GM23338 (cell line): ENCODE measurements at regions not wholly inside any gene's neighbourhood (a gene's known extent, or its start where the extent isn't known, plus 50 kb on each side); places are given as distances from the start of the nearest gene placed in this dataset.

Experiments used
- ATAC-seq: fragments of 200-7000 bp; cut with Tn5 transposase; 3 replicates; pipeline ENCODE4 v1.9.1; 2020
- DNase-seq: peaks from one replicate; pipeline ENCODE4 v3.0.0-alpha.2; 2015; ENCODE audit warnings: low spot score
- H2AFZ ChIP-seq: fragments of 200-600 bp; sonication (generic); 2 replicates; pipeline ENCODE4 v1.8.0; 2016; ENCODE audit warnings: antibody characterized with exemption, mild to moderate bottlenecking, moderate library complexity
- H3F3A ChIP-seq: fragments of 200-600 bp; sonication (generic); replicated peaks from 2 replicates; pipeline ENCODE4 v1.8.0; 2017; ENCODE audit warnings: antibody characterized with exemption, mixed run types, low read depth
- H3K27ac ChIP-seq: fragments of 200-600 bp; sonication (generic); 2 replicates; pipeline ENCODE4 v1.6.1; 2016; ENCODE audit warnings: low read depth
- H3K27me3 ChIP-seq: fragments of 200-600 bp; sonication (generic); 2 replicates; pipeline ENCODE4 v1.8.0; 2016; ENCODE audit warnings: mild to moderate bottlenecking, mixed run types, moderate library complexity; ENCODE audit not compliant: insufficient read depth
- H3K36me3 ChIP-seq: fragments of 200-600 bp; sonication (generic); 2 replicates; pipeline ENCODE4 v1.8.0; 2016; ENCODE audit warnings: mild to moderate bottlenecking; ENCODE audit not compliant: insufficient read depth
- H3K4me1 ChIP-seq: fragments of 200-600 bp; sonication (generic); 2 replicates; pipeline ENCODE4 v1.8.0; 2016; ENCODE audit warnings: mild to moderate bottlenecking, moderate library complexity; ENCODE audit not compliant: insufficient read depth
- H3K4me2 ChIP-seq: fragments of 200-600 bp; sonication (generic); 2 replicates; pipeline ENCODE4 v1.7.1; 2017; ENCODE audit warnings: mixed run types
- H3K4me3 ChIP-seq: fragments of 200-600 bp; sonication (generic); 2 replicates; pipeline ENCODE4 v1.6.1; 2016; ENCODE audit warnings: mixed run types
- H3K79me2 ChIP-seq: fragments of 200-600 bp; sonication (generic); replicated peaks from 2 replicates; pipeline ENCODE4 v1.8.0; 2017; ENCODE audit warnings: mild to moderate bottlenecking; ENCODE audit not compliant: insufficient read depth
- H3K9me2 ChIP-seq: fragments of 200-600 bp; sonication (generic); 2 replicates; pipeline ENCODE4 v1.8.0; 2017; ENCODE audit not compliant: insufficient read depth
- H4K20me1 ChIP-seq: fragments of 200-600 bp; sonication (generic); replicated peaks from 2 replicates; pipeline ENCODE4 v1.8.0; 2017; ENCODE audit warnings: mild to moderate bottlenecking; ENCODE audit not compliant: insufficient read depth
- H3K27ac Mint-ChIP-seq: 2 replicates; pipeline ENCODE4 v1.8.0; 2020; ENCODE audit warnings: inconsistent platforms, mild to moderate bottlenecking, moderate library complexity, mixed read lengths
- H3K27me3 Mint-ChIP-seq: 3 replicates; pipeline ENCODE4 v1.8.0; 2022; ENCODE audit warnings: low read depth, mild to moderate bottlenecking, moderate library complexity, mixed read lengths, inconsistent platforms; ENCODE audit not compliant: insufficient read depth, poor library complexity
- H3K36me3 Mint-ChIP-seq: 3 replicates; pipeline ENCODE4 v1.8.0; 2021; ENCODE audit warnings: low read depth, mild to moderate bottlenecking, inconsistent platforms, moderate library complexity, mixed read lengths
- H3K4me1 Mint-ChIP-seq: 3 replicates; pipeline ENCODE4 v1.8.0; 2020; ENCODE audit warnings: mild to moderate bottlenecking, inconsistent platforms, mixed read lengths
- H3K4me3 Mint-ChIP-seq: 3 replicates; pipeline ENCODE4 v1.8.0; 2021; ENCODE audit warnings: moderate library complexity, mild to moderate bottlenecking, inconsistent platforms, mixed read lengths
- H3K9me3 Mint-ChIP-seq: 3 replicates; pipeline ENCODE4 v1.8.0; 2020; ENCODE audit warnings: moderate library complexity, mild to moderate bottlenecking, inconsistent platforms, mixed read lengths
- CREB1 ChIP-seq: fragments of 250-450 bp; sonication (Bioruptor Pico); IDR thresholded peaks from 2 replicates; pipeline ENCODE4 v1.5.0; 2020; ENCODE audit warnings: low read depth, mild to moderate bottlenecking, moderate library complexity
- EZH2 ChIP-seq: fragments of 200-600 bp; sonication (generic); IDR thresholded peaks from one replicate; pipeline ENCODE4 v1.8.0; 2017; ENCODE audit warnings: antibody characterized with exemption, mild to moderate bottlenecking, low read depth; ENCODE audit not compliant: unreplicated experiment
- EZH2phosphoT487 ChIP-seq: fragments of 200-600 bp; sonication (generic); IDR thresholded peaks from one replicate; pipeline ENCODE4 v1.8.1; 2018; ENCODE audit warnings: antibody characterized with exemption; ENCODE audit not compliant: unreplicated experiment
- JUNB ChIP-seq: IDR thresholded peaks from one replicate; pipeline ENCODE4 v1.6.1; 2016; ENCODE audit warnings: antibody characterized with exemption; ENCODE audit not compliant: unreplicated experiment
- NANOG ChIP-seq: IDR thresholded peaks from 2 replicates; pipeline ENCODE4 v1.6.1; 2016; ENCODE audit warnings: antibody characterized with exemption, borderline replicate concordance
- POLR2AphosphoS5 ChIP-seq: IDR thresholded peaks from 2 replicates; pipeline ENCODE4 v1.6.1; 2016; ENCODE audit warnings: antibody characterized with exemption, low read depth
- STAT1 ChIP-seq: IDR thresholded peaks from one replicate; pipeline ENCODE4 v1.6.1; 2016; ENCODE audit warnings: antibody characterized with exemption; ENCODE audit not compliant: unreplicated experiment
- ZNF114 ChIP-seq: fragments of 250-450 bp; sonication (Bioruptor Pico); IDR thresholded peaks from 2 replicates; pipeline ENCODE4 v1.5.0; 2020; ENCODE audit warnings: mild to moderate bottlenecking, moderate library complexity
- ZNF331 ChIP-seq: fragments of 250-450 bp; sonication (Bioruptor Pico); IDR thresholded peaks from 2 replicates; pipeline ENCODE4 v1.5.0; 2020; ENCODE audit warnings: low read depth, mild to moderate bottlenecking, moderate library complexity
- TF ChIP-seq, protein P1 (sequence below): fragments of 250-450 bp; sonication (Bioruptor Pico); IDR thresholded peaks from 2 replicates; pipeline ENCODE4 v1.5.0; 2020; ENCODE audit warnings: mild to moderate bottlenecking, moderate library complexity
- TF ChIP-seq, protein P2 (sequence below), 2 experiments: fragments of 200-600 bp in 1 of 2; sonication (generic) in 1 of 2; conservative IDR thresholded peaks; 2 replicates each; pipeline versions ENCODE4 v1.5.1 to v1.6.1; 2016 to 2017; ENCODE audit warnings: antibody characterized with exemption in 2 of 2, low read depth in 2 of 2, mild to moderate bottlenecking in 2 of 2, moderate library complexity in 1 of 2
- TF ChIP-seq, protein P3 (sequence below): IDR thresholded peaks from one replicate; pipeline ENCODE4 v1.6.1; 2018; ENCODE audit warnings: antibody characterized with exemption; ENCODE audit not compliant: unreplicated experiment
- TF ChIP-seq, protein P4 (sequence below): IDR thresholded peaks from 2 replicates; pipeline ENCODE4 v1.6.1; 2016; ENCODE audit warnings: antibody characterized with exemption

DNA sequence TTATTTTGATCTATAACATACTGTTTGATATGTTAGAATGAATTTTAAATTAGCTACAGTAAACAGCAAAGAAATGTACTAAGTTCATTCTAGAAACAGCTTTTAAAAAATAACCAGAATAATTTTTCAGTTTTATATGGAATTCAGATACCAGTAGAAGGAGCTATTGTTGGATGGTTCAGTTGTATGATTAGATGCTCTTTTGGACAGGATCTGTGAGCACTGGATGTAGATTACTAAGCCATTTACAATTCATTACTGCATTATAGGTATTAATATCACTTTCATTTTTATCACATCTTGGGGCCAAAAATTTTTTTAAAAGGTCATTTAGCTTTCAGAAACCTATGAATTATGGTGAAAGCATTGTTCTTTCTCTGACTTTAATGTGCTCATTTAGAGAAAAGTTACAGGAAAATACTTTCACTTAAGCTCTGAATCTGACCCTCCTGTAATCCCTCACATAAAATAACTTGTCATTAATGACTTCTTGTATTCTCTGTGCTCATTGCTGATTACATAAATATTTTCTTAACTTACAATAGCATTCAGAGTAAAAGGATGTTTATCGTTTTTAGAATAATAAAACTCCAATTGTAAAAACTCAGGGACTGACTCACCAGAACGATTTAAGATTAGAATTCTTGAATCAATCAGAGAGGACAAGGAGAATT lies 750.2 kb downstream of the SLC4A3 start:
- H2AFZ ChIP-seq, result no peak overlapping the region
- no peaks in the 10 kb centered on the region for H3K27me3 ChIP-seq
- no peaks in the 10 kb centered on the region for H3K27me3 Mint-ChIP-seq
- H3K4me1 Mint-ChIP-seq, result peaks cover 28% of the 10 kb centered on the region; the same call in 2 of the 3 replicates
- H3K27ac Mint-ChIP-seq, result no peak overlapping the region
- H3K4me3 ChIP-seq, result no peak overlapping the region
- H3K27ac ChIP-seq, result no peak overlapping the region
- ATAC-seq, result no peak
- H3K4me2 ChIP-seq, result no peak overlapping the region
- H3K9me2 ChIP-seq, result 0 out of 2 replicates have a peak, but pooled peaks cover 2% of the 10 kb centered on the region
- peaks cover 35% of the 10 kb centered on the region for H3K9me3 Mint-ChIP-seq
- no peaks in the 10 kb centered on the region for H3K79me2 ChIP-seq
- no peak for DNase-seq
- H3F3A ChIP-seq, result no peaks in the 10 kb centered on the region
- no peak for TF ChIP-seq JUNB
- TF ChIP-seq EZH2, result no peak
- TF ChIP-seq NANOG, result no peak
- no peak for TF ChIP-seq ZNF331 (CRISPR knock-in tag)
- TF ChIP-seq STAT1, result no peak
- TF ChIP-seq, protein P1, sequence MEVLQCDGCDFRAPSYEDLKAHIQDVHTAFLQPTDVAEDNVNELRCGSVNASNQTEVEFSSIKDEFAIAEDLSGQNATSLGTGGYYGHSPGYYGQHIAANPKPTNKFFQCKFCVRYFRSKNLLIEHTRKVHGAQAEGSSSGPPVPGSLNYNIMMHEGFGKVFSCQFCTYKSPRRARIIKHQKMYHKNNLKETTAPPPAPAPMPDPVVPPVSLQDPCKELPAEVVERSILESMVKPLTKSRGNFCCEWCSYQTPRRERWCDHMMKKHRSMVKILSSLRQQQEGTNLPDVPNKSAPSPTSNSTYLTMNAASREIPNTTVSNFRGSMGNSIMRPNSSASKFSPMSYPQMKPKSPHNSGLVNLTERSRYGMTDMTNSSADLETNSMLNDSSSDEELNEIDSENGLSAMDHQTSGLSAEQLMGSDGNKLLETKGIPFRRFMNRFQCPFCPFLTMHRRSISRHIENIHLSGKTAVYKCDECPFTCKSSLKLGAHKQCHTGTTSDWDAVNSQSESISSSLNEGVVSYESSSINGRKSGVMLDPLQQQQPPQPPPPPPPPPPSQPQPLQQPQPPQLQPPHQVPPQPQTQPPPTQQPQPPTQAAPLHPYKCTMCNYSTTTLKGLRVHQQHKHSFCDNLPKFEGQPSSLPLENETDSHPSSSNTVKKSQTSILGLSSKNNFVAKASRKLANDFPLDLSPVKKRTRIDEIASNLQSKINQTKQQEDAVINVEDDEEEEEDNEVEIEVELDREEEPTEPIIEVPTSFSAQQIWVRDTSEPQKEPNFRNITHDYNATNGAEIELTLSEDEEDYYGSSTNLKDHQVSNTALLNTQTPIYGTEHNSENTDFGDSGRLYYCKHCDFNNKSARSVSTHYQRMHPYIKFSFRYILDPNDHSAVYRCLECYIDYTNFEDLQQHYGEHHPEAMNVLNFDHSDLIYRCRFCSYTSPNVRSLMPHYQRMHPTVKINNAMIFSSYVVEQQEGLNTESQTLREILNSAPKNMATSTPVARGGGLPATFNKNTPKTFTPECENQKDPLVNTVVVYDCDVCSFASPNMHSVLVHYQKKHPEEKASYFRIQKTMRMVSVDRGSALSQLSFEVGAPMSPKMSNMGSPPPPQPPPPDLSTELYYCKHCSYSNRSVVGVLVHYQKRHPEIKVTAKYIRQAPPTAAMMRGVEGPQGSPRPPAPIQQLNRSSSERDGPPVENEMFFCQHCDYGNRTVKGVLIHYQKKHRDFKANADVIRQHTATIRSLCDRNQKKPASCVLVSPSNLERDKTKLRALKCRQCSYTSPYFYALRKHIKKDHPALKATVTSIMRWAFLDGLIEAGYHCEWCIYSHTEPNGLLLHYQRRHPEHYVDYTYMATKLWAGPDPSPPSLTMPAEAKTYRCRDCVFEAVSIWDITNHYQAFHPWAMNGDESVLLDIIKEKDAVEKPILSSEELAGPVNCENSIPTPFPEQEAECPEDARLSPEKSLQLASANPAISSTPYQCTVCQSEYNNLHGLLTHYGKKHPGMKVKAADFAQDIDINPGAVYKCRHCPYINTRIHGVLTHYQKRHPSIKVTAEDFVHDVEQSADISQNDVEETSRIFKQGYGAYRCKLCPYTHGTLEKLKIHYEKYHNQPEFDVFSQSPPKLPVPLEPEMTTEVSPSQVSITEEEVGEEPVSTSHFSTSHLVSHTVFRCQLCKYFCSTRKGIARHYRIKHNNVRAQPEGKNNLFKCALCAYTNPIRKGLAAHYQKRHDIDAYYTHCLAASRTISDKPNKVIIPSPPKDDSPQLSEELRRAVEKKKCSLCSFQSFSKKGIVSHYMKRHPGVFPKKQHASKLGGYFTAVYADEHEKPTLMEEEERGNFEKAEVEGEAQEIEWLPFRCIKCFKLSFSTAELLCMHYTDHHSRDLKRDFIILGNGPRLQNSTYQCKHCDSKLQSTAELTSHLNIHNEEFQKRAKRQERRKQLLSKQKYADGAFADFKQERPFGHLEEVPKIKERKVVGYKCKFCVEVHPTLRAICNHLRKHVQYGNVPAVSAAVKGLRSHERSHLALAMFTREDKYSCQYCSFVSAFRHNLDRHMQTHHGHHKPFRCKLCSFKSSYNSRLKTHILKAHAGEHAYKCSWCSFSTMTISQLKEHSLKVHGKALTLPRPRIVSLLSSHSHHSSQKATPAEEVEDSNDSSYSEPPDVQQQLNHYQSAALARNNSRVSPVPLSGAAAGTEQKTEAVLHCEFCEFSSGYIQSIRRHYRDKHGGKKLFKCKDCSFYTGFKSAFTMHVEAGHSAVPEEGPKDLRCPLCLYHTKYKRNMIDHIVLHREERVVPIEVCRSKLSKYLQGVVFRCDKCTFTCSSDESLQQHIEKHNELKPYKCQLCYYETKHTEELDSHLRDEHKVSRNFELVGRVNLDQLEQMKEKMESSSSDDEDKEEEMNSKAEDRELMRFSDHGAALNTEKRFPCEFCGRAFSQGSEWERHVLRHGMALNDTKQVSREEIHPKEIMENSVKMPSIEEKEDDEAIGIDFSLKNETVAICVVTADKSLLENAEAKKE (CRISPR knock-in tag), result no peak
- TF ChIP-seq ZNF114 (CRISPR knock-in tag), result no peak
- TF ChIP-seq, protein P2, sequence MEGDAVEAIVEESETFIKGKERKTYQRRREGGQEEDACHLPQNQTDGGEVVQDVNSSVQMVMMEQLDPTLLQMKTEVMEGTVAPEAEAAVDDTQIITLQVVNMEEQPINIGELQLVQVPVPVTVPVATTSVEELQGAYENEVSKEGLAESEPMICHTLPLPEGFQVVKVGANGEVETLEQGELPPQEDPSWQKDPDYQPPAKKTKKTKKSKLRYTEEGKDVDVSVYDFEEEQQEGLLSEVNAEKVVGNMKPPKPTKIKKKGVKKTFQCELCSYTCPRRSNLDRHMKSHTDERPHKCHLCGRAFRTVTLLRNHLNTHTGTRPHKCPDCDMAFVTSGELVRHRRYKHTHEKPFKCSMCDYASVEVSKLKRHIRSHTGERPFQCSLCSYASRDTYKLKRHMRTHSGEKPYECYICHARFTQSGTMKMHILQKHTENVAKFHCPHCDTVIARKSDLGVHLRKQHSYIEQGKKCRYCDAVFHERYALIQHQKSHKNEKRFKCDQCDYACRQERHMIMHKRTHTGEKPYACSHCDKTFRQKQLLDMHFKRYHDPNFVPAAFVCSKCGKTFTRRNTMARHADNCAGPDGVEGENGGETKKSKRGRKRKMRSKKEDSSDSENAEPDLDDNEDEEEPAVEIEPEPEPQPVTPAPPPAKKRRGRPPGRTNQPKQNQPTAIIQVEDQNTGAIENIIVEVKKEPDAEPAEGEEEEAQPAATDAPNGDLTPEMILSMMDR (conservative IDR thresholded peaks at IDR 0.05; ENCODE audit: low read depth in 2 of 2), result no peak
- TF ChIP-seq POLR2AphosphoS5, result no peak
- no peak for TF ChIP-seq CREB1
- TF ChIP-seq, protein P3, sequence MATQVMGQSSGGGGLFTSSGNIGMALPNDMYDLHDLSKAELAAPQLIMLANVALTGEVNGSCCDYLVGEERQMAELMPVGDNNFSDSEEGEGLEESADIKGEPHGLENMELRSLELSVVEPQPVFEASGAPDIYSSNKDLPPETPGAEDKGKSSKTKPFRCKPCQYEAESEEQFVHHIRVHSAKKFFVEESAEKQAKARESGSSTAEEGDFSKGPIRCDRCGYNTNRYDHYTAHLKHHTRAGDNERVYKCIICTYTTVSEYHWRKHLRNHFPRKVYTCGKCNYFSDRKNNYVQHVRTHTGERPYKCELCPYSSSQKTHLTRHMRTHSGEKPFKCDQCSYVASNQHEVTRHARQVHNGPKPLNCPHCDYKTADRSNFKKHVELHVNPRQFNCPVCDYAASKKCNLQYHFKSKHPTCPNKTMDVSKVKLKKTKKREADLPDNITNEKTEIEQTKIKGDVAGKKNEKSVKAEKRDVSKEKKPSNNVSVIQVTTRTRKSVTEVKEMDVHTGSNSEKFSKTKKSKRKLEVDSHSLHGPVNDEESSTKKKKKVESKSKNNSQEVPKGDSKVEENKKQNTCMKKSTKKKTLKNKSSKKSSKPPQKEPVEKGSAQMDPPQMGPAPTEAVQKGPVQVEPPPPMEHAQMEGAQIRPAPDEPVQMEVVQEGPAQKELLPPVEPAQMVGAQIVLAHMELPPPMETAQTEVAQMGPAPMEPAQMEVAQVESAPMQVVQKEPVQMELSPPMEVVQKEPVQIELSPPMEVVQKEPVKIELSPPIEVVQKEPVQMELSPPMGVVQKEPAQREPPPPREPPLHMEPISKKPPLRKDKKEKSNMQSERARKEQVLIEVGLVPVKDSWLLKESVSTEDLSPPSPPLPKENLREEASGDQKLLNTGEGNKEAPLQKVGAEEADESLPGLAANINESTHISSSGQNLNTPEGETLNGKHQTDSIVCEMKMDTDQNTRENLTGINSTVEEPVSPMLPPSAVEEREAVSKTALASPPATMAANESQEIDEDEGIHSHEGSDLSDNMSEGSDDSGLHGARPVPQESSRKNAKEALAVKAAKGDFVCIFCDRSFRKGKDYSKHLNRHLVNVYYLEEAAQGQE, result no peak
- no peak for TF ChIP-seq EZH2phosphoT487
- TF ChIP-seq, protein P4, sequence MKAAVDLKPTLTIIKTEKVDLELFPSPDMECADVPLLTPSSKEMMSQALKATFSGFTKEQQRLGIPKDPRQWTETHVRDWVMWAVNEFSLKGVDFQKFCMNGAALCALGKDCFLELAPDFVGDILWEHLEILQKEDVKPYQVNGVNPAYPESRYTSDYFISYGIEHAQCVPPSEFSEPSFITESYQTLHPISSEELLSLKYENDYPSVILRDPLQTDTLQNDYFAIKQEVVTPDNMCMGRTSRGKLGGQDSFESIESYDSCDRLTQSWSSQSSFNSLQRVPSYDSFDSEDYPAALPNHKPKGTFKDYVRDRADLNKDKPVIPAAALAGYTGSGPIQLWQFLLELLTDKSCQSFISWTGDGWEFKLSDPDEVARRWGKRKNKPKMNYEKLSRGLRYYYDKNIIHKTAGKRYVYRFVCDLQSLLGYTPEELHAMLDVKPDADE, result no peak
- peaks cover 30% of the 10 kb centered on the region for H3K4me1 ChIP-seq
- H3K36me3 ChIP-seq, result 0 out of 2 replicates have a peak, but pooled peaks cover 3% of the 10 kb centered on the region
- H4K20me1 ChIP-seq, result no peaks in the 10 kb centered on the region
- no peak overlapping the region for H3K4me3 Mint-ChIP-seq
- peaks cover 29% of the 10 kb centered on the region for H3K36me3 Mint-ChIP-seq
